DOHH2 (cell line): ENCODE measurements at regions not wholly inside any gene's neighbourhood (a gene's known extent, or its start where the extent isn't known, plus 50 kb on each side); places are given as distances from the start of the nearest gene placed in this dataset.

Experiments
- CTCF ChIP-seq: fragments of 200-600 bp; sonication (generic); IDR thresholded peaks from one replicate; pipeline ENCODE4 v1.5.1; 2014; ENCODE audit warnings: antibody characterized with exemption, mild to moderate bottlenecking, low read depth, low read length; ENCODE audit not compliant: poor library complexity, severe bottlenecking
- EZH2phosphoT487 ChIP-seq: fragments of 200-600 bp; sonication (generic); IDR thresholded peaks from 2 replicates; pipeline ENCODE4 v1.6.1; 2017; ENCODE audit warnings: borderline replicate concordance, mild to moderate bottlenecking, antibody characterized with exemption, low read length, moderate library complexity, mixed read lengths

DNA sequence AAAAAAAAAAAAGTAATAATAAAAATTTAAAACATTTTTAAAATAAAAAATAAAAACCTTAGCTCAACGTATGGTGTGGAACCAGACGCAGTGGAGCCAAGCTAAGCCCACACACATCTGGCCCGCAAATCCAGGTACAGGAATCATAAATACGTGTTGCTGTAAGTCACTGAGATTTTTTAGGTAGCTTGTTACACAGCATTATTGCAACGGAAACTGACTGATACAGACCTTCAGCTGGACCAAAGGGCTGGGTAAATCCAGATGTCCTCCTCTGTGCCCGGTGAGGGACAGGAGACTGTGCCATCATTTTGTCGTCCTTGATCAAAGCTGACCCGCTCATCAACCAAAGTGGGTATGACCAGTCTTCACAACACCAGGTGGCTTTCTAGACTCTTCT, 104.9 kb downstream of the TMEM130 start:
- TF ChIP-seq CTCF: no peak
- TF ChIP-seq EZH2phosphoT487: no peak
